GM21367 (cell line): ENCODE measurements at regions not wholly inside any gene's neighbourhood (a gene's known extent, or its start where the extent isn't known, plus 50 kb on each side); places are given as distances from the start of the nearest gene placed in this dataset.

ENCODE experiments used
- ATAC-seq: cut with Tn5 transposase; IDR thresholded peaks from one replicate; pipeline ENCODE4 v1.9.1; 2021; ENCODE audit not compliant: unreplicated experiment

DNA sequence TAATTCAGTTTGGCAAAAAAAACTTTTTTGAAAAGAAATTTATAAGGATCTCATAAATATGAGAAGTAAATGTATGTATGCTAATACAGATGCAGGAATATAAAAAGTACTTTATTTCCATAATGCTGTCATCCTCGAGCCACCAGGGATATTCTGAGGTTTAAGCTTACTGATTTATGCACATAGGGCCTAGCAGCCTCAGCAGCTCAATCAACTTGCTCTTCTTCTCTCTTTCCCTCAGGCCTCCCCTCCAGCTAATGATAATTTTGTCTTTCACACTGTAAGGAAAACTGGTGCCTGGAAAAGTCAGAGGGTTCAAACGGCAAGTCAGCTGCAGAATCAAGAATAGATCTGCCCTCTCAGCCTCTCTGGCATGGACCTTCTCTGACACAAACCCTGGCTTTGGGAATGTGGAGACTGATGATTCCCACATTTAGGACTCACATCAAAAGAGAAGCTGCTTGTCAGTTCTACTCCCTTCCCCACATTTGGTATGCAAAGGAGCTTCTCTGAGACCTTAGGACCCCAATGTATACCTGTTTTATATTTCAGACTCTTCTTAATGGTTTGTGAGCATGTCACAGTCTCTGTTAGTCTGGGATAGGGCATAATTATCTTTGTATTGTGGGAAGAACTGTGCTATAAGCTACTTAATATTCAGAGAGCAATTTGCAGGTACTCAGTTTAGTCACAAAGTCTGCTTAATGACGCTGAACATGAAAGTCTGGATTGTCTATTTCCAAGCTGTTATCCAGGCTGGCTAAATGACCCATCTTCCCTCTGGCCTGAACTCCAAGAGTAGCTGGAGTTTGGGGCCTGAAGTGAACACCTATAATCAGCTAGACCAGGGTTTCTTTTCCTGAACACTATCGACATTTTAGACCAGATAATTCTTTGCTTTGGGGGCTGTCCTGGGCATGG is 52.1 kb upstream of the DIPK1A start:
- ATAC-seq: no peak

DNA sequence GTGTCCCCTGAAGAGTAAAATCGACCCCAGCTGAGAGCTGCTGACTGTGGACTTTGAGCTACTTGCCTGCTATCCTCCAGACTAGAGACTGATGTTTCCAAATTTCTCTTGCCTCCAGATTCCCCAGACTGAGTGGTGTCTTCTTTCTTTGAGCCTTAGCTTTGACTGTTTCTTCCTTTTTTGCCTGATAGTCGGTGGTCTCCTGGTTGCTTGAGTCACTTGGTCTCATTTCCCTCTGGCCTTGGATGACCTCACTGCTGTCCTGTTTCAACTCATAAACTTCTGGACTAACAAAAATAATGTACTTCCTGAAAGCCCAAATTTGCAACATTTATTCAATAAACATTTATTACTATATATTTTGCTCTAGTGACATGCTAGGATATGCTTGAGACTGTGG is 52.9 kb upstream of the DIPK1A start:
- no peak for ATAC-seq

DNA sequence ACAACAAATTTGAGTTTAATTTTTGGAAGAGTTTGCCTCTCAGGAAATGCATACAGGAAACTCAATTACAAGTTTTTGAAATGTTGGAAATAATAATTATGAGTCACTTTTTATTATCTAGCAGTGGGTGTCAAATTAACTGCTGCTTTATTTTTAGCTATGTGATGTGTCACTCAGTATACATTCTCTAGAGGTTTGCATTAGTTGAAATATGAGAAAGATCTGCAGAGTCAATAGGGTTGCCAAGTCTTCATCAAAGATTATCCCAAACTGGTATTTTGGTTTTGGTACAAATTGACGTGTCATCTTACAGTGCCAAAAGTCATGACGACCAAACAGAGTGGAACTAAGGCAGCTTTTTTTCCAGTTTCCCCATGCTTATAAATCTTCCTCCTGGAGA is 54.3 kb upstream of the DIPK1A start:
- ATAC-seq: no peak

DNA sequence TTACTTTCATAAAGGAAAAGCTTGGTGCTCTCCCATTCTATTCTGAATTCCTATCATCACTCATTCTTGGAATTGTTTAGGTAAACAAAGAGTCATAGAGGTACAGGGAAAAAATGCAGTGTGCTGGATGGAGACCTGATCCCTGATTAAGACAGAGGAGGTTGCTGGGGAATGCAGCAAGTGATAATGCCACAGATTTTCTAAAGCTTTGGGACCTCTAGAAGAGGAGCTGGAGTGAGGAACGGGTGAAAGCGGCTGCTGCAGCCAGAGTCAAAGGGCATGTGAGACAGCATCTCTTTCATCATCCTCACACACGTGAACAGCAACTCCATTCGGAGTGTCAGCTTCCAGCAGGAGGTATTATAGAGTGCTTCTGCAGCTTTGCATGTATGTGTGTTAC is 54.9 kb upstream of the DIPK1A start:
- no peak for ATAC-seq

DNA sequence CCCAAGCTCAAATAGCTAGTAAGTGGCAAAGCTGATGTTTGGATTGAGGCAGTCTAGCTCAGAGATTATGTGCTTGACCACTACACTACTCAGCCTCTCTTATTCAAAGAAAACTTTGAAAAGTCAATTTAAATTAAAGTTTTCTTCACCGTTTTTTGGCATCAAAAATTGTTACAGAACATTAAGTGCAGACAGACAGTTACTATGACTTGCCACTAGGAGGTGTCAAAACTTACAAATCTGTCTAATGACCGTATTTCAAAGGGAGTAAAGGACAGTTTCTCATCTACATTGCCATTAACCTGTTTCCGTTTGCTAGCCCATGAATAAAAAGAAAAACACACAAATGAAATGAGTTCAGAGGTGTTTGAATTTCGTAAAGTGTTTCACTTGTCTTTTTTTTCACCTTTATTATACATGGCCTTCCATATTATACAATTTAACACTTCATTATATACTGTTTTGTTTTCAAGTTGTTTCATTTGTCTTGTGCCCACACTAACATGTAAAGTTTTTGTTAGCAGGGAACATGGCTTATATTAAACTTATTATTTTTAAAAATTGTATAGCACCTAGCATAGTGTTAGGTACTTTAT is 57.4 kb upstream of the MTF2 start:
- ATAC-seq: peak; percentile 67

DNA sequence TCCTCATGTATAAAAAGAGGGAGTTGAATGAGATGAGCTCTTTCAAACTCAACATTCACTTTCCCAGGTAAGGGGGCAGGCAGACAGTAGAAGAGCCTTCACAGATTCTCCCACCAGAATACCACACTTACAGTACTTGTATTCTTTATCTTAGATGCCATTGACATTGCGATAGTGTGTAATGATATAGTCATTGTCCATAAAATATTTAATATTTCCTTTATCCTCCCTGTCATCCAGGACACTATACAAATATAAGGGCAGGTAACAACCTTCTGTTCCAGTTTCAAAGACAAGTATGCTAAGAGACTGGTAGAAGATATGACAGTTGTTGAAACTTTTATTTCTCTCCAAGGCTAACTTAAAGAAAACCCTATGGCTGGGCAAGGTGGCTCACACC is 56.5 kb upstream of the MTF2 start:
- no peak for ATAC-seq

DNA sequence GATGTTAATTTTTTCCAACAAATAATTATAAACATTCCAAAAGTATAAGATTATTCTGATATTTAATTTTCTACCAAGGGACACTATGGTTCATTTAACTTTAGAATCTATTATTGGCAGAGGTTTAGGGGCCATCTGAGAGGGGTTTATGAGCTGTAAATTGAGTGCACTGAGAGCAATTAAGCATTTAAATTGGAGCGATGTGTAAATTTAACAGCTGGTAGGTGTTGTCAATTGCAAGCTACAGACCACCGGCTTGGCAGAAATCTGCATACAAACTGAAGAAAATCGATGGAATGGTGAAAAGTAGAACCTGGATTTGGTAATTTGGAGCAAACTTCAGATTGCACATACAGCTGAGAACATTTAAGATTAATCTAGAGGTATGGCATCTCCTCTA is 55.8 kb upstream of the MTF2 start:
- ATAC-seq: no peak

DNA sequence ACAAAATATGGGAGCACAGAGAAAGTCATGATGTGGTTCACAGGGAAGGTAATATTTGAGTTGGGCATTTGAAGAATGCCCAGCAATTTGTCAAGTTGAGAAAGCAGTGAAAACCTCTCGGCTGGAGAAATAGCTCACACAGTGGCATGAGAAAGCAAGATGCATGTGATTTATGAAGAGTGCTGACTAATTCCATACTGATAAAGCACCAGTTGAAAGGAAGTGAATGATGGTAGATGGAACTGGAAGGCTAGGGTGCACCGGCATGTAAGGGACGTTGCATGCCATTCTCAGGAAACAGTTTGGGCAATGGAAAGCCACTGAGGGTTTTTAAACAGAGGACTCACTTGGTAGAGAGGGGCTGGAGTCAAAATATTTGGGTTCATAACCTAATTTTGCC is 53.5 kb upstream of the MTF2 start:
- ATAC-seq: no peak

DNA sequence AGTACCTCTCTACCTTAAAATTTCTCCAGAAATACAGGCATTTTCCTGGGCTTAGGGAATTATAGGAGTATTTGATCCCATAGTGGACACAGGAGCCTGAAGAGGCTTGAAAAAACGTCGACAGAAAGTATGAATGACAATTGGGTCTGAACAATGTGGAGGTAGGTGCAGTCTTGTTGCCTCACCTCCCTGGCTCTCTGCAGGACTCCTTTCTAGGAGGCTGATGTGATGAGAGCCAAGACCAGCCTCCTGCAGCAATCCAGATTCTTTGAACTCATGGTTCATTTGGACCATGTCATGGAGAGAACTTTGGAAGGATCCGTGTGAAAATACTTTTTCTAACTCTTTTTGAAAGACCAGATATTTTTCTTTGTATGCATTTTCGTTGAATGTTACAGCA is 50.5 kb upstream of the MTF2 start:
- no peak for ATAC-seq
